Colonic mucosa (tissue), 4 donors: ENCODE measurements at regions not wholly inside any gene's neighbourhood (a gene's known extent, or its start where the extent isn't known, plus 50 kb on each side); places are given as distances from the start of the nearest gene placed in this dataset.
"Not testable (repeated sequence)": the region's sequence is repeated elsewhere in the genome, so short reads cannot be mapped to it uniquely, and the experiment has no call there.

Experiments
- DNase-seq: peaks from one replicate; pipeline ENCODE4 v3.0.0-alpha.2; 2020
- H3K27ac ChIP-seq: fragments of 200-600 bp; one replicate; pipeline ENCODE4 v1.8.0; 2021
- H3K27me3 ChIP-seq: fragments of 200-600 bp; one replicate; pipeline ENCODE4 v1.8.0; 2021
- H3K36me3 ChIP-seq: fragments of 200-600 bp; one replicate; pipeline ENCODE4 v1.8.0; 2021
- H3K4me1 ChIP-seq: fragments of 200-600 bp; one replicate; pipeline ENCODE4 v1.8.0; 2021; ENCODE audit warnings: mild to moderate bottlenecking
- H3K4me3 ChIP-seq: fragments of 200-600 bp; one replicate; pipeline ENCODE4 v1.8.0; 2021
- H3K9ac ChIP-seq, 2 donors: one replicate each; pipeline ENCODE4 v1.7.0; 2013; ENCODE audit warnings: control low read depth in 2 of 2, low read depth in 2 of 2, low read length in 2 of 2
- H3K9me3 ChIP-seq: fragments of 200-600 bp; one replicate; pipeline ENCODE4 v1.8.0; 2021
- CTCF ChIP-seq: fragments of 200-600 bp; IDR thresholded peaks from one replicate; pipeline ENCODE4 v1.8.0; 2022; ENCODE audit warnings: antibody characterized with exemption, mild to moderate bottlenecking
- intact Hi-C: fragments of 100-400 bp; cut with DNase I; formaldehyde crosslinking; loops from one replicate; pipeline ENCODE4 v1.14.1; 2022
- donor health status: healthy.
- donor health status: DM: no; HTN: no; CAD: no.
- donor health status: DM: no; HTN: no; CAD: no.

DNA sequence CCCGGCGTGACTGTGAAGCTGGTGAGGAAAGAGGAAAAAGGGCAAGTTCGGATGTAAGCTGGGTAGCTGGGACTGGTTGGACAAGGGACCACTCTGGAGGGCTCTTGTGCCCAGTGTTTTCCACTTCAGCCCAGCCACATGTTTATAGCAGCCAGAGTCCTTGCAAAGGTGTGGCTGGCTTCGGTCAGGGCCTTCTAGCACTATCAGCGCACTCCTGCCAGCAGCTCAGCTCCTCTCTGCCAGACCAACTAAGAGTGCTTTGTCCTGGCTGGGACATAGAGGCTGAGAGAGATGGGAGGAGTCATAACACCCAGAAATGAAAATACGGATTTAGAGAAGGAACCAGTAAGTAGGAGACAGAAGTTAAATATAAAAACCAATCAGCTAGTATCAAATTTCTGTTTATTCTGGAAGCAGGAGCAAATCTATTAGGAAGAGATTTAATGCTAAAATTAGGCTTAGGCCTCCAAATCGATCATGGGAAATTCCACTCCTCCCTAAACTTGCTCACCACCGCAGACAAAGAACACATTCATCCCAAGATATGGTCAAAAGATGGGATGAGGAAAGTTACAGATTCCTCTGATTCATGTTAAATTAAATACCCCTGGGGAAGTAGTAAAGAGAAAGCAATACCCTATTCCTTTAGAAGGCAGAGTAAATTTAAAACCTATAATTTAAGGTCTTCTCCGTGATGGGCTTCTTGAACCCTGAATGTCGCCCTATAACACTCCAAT, 135.0 kb downstream of the RALA start:
- Histone ChIP-seq H3K36me3 (no peaks in the 10 kb centered on the region), H3K27ac (no peak overlapping the region), H3K4me1 (no peaks in the 10 kb centered on the region), H3K9ac (no peak overlapping the region), H3K27me3 (no peaks in the 10 kb centered on the region), H3K4me3 (no peak overlapping the region), H3K9me3 (no peaks in the 10 kb centered on the region)
- intact Hi-C loops, result no loop called here
- TF ChIP-seq CTCF, result no peak
- DNase-seq, result no peak

- intact Hi-C loops, result no loop called here
- no peaks in the 10 kb centered on the region for H3K27me3 ChIP-seq
- no peaks in the 10 kb centered on the region for H3K36me3 ChIP-seq
- no peak for DNase-seq
- TF ChIP-seq CTCF, result no peak
- H3K4me3 ChIP-seq, result no peak overlapping the region
- H3K9me3 ChIP-seq, result no peaks in the 10 kb centered on the region
- H3K27ac ChIP-seq, result no peak overlapping the region
- H3K4me1 ChIP-seq, result no peaks in the 10 kb centered on the region
- no peak overlapping the region for H3K9ac ChIP-seq
These were observed 138.1 kb downstream of the RALA start for GRCh38 chr7:39761449-39761848.

- H3K27me3 ChIP-seq, H3K4me1 ChIP-seq, H3K36me3 ChIP-seq, H3K9me3 ChIP-seq, H3K9ac ChIP-seq, DNase-seq, intact Hi-C loops, H3K4me3 ChIP-seq, H3K27ac ChIP-seq: not testable (repeated sequence)
These were observed 139.1 kb downstream of the RALA start for GRCh38 chr7:39762466-39762865.

GRCh38 chr7:39762881-39763280, 139.5 kb downstream of the RALA start:
- H3K4me1 ChIP-seq, H3K9me3 ChIP-seq, H3K9ac ChIP-seq, H3K4me3 ChIP-seq, DNase-seq, H3K27me3 ChIP-seq, H3K27ac ChIP-seq, H3K36me3 ChIP-seq, intact Hi-C loops: not testable (repeated sequence)

- H3K9ac ChIP-seq, H3K27me3 ChIP-seq, H3K4me3 ChIP-seq, H3K36me3 ChIP-seq, H3K9me3 ChIP-seq, intact Hi-C loops, H3K27ac ChIP-seq, H3K4me1 ChIP-seq, DNase-seq: not testable (repeated sequence)
These were observed 142.5 kb downstream of the RALA start for GRCh38 chr7:39765833-39766232.

GRCh38 chr7:39768439-39768838, 145.1 kb downstream of the RALA start:
- H3K4me3 ChIP-seq, H3K27me3 ChIP-seq, H3K4me1 ChIP-seq, H3K9ac ChIP-seq, H3K9me3 ChIP-seq, intact Hi-C loops, H3K36me3 ChIP-seq, DNase-seq, H3K27ac ChIP-seq: not testable (repeated sequence)

DNA sequence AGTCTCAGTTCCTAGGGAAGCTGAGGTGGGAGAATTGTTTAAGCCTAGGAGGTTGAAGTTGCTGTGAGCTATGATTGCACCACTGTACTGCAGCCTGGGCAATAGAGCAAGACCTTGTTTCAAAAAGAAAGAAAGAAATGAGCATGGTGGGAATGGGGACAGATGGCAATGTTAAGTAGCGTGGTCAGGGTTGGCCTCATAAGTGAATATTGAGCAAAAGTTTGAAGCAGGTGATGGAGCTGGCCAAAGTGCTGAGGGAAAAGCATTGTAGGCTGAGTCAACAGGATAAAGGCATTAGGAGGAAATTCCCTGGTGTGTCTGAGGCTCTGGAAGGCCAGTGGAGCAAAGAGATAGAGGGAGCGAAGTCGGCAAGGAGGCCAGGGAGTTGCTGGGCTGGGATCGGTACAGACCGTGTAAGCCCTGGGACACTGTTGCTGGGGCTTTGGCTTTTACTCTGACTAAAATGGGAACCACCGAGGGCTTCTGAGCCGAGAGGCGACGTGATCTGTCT, 151.0 kb downstream of the RALA start:
- H3K9me3 ChIP-seq, H3K9ac ChIP-seq, H3K36me3 ChIP-seq, intact Hi-C loops, H3K27ac ChIP-seq, DNase-seq, H3K4me3 ChIP-seq, H3K27me3 ChIP-seq, H3K4me1 ChIP-seq: not testable (repeated sequence)

DNA sequence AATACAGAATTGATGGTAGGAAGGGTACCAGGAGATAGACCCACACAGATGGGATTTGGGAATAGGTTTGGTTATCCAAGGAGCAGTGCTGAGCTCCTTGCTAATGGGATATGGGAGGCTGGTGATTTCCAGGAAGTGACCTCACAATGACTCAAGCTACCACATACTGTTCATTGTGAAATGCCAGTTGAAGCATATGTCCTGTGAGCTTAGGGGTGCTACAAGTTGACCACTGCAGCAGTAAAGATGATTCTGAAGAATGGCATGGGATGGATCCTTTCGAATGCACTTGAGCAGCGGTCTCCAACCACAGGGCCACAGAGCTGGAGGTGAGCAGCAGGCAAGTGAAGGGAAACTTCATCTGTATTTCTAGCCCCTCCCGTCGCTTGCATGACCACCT, 158.2 kb downstream of the RALA start:
- H3K27me3 ChIP-seq, H3K36me3 ChIP-seq, intact Hi-C loops, DNase-seq, H3K9ac ChIP-seq, H3K9me3 ChIP-seq, H3K27ac ChIP-seq, H3K4me3 ChIP-seq, H3K4me1 ChIP-seq: not testable (repeated sequence)

DNA sequence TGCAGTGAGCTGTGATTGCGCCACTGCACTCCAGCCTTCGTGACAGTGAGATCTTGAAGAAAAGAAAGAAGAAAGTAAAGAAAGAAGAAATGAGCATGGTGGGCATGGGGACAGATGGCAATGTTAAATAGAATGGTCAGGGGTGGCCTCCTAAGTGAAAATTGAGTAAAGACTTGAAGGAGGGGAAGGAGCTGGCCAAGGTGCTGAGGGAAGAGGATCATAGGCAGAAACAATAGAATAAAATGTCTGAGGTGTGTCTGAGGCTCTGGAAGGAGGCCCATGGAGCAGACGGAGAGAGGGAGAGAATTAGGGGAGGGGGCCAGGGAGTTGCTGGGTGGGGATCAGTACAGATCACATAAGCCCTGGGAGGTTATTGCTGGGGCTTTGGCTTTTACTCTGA, 163.1 kb downstream of the RALA start:
- intact Hi-C loops, H3K9ac ChIP-seq, DNase-seq, H3K36me3 ChIP-seq, H3K4me1 ChIP-seq, H3K4me3 ChIP-seq, H3K27ac ChIP-seq, H3K9me3 ChIP-seq, H3K27me3 ChIP-seq: not testable (repeated sequence)

GRCh38 chr7:39791035-39791434, 159.0 kb upstream of the CDK13 start:
- intact Hi-C loops, H3K4me1 ChIP-seq, DNase-seq, H3K36me3 ChIP-seq, H3K9ac ChIP-seq, H3K4me3 ChIP-seq, H3K9me3 ChIP-seq, H3K27ac ChIP-seq, H3K27me3 ChIP-seq: not testable (repeated sequence)

GRCh38 chr7:39791911-39792310, 158.1 kb upstream of the CDK13 start:
- H3K36me3 ChIP-seq, intact Hi-C loops, H3K4me1 ChIP-seq, H3K27ac ChIP-seq, DNase-seq, H3K9ac ChIP-seq, H3K27me3 ChIP-seq, H3K9me3 ChIP-seq, H3K4me3 ChIP-seq: not testable (repeated sequence)

DNA sequence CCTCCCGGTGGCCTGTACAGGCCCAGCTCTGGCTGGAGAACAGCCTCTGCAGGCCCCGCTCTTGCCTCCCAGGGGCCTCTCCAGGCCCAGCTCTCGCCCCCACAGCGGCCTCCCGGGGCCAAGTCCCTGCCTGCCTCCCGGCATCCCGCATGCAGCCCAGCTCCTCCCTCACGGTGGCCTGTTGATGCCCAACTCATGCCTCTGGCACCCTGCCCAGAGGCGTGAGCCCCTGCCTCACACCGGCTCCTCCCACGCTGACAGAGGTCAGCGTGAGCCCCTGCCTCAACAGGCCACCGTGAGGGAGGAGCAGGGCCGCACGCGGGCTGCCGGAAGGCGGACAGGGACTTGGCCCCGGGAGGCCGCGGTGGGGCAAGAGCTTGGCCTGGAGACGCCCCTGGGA, 157.0 kb upstream of the CDK13 start:
- H3K9ac ChIP-seq, intact Hi-C loops, H3K9me3 ChIP-seq, DNase-seq, H3K36me3 ChIP-seq, H3K4me1 ChIP-seq, H3K27me3 ChIP-seq, H3K27ac ChIP-seq, H3K4me3 ChIP-seq: not testable (repeated sequence)
